Esophagus squamous epithelium (tissue), 5 donors: ENCODE measurements at regions not wholly inside any gene's neighbourhood (a gene's known extent, or its start where the extent isn't known, plus 50 kb on each side); places are given as distances from the start of the nearest gene placed in this dataset.
"Not testable (repeated sequence)": the region's sequence is repeated elsewhere in the genome, so short reads cannot be mapped to it uniquely, and the experiment has no call there.

ENCODE experiments used
- DNase-seq: peaks from one replicate; lab custom pipeline; 2025; lab: John Stamatoyannopoulos, UW
- H3K27ac ChIP-seq, 4 donors: fragments of 200-600 bp; sonication (generic); one replicate each; pipeline ENCODE4 v1.5.1; 2016 to 2019; ENCODE audit warnings: mild to moderate bottlenecking in 1 of 4
- H3K27me3 ChIP-seq, 4 donors: fragments of 200-600 bp; sonication (generic); 1 replicate in 3 of 4; 2 replicates in 1 of 4; pipeline versions ENCODE4 v1.5.1 to v1.6.0; 2017 to 2021; ENCODE audit warnings: antibody characterized with exemption in 1 of 4
- H3K36me3 ChIP-seq, 3 donors: fragments of 200-600 bp; sonication (generic); one replicate each; pipeline ENCODE4 v1.5.1; 2016 to 2019
- H3K4me1 ChIP-seq, 3 donors: fragments of 200-600 bp; sonication (generic); one replicate each; pipeline ENCODE4 v1.5.1; 2017 to 2019
- H3K4me3 ChIP-seq, 4 donors: fragments of 200-600 bp; sonication (generic); 1 replicate in 3 of 4; 2 replicates in 1 of 4; pipeline ENCODE4 v1.5.1; 2016 to 2019; ENCODE audit warnings: mild to moderate bottlenecking in 2 of 4, moderate library complexity in 1 of 4
- H3K9me3 ChIP-seq, 3 donors: fragments of 200-600 bp; sonication (generic); one replicate each; pipeline ENCODE4 v1.5.1; 2016 to 2019
- POLR2A ChIP-seq, 4 donors: fragments of 450-650 bp; IDR thresholded peaks; one replicate each; pipeline ENCODE4 v1.6.1; 2017; ENCODE audit warnings: antibody characterized with exemption in 4 of 4, mild to moderate bottlenecking in 4 of 4, moderate library complexity in 3 of 4
- WGBS, 2 donors: methylation state at CpG; one replicate each; pipeline ENCODE4 v1.1.5; 2018; 5-methylcytosine and 5-hydroxymethylcytosine counted together
- intact Hi-C: fragments of 100-400 bp; cut with DNase I; formaldehyde crosslinking; loops from one replicate; pipeline ENCODE4 v1.15.0; 2022
- TF ChIP-seq, protein P1 (sequence below), 6 experiments: fragments of 450-650 bp in 4 of 6; fragments of 200-600 bp in 2 of 6; sonication (generic) in 2 of 6; IDR thresholded peaks; one replicate each; pipeline ENCODE4 v1.5.1; 2016 to 2019; ENCODE audit warnings: antibody characterized with exemption in 6 of 6, mild to moderate bottlenecking in 4 of 6, moderate library complexity in 4 of 6
- donor health status: DM: yes; HTN: yes; CAD: no.

DNA sequence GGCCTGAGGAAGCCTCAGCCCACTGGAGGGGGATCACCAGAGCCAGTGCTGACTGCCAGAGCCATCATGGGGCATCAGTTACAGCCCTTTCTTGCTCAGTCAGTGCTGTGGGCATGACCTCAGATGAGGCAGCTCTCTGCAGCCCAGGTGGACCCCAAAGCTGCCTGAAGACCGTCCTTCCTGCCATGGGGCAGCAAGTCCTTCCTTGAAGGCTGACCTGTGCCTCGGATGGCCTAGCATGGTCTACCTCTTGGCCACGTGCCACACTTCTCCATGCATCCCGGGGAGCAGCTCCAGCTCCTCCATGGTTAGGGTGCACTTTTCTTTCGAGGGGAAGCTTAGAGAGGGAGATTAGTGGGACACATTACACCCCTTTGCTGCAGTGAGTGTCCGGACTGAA lies 233.4 kb downstream of the VAPA start:
- no peak for DNase-seq
- Histone ChIP-seq H3K4me1 (peaks cover 0 to 17% (median 0%) of the 10 kb centered on the region in 3 donors), H3K27ac (no peak overlapping the region), H3K36me3 (no peaks in the 10 kb centered on the region), H3K4me3 (no peak overlapping the region), H3K27me3 (no peaks in the 10 kb centered on the region), H3K9me3 (no peaks in the 10 kb centered on the region)
- TF ChIP-seq, protein P1, sequence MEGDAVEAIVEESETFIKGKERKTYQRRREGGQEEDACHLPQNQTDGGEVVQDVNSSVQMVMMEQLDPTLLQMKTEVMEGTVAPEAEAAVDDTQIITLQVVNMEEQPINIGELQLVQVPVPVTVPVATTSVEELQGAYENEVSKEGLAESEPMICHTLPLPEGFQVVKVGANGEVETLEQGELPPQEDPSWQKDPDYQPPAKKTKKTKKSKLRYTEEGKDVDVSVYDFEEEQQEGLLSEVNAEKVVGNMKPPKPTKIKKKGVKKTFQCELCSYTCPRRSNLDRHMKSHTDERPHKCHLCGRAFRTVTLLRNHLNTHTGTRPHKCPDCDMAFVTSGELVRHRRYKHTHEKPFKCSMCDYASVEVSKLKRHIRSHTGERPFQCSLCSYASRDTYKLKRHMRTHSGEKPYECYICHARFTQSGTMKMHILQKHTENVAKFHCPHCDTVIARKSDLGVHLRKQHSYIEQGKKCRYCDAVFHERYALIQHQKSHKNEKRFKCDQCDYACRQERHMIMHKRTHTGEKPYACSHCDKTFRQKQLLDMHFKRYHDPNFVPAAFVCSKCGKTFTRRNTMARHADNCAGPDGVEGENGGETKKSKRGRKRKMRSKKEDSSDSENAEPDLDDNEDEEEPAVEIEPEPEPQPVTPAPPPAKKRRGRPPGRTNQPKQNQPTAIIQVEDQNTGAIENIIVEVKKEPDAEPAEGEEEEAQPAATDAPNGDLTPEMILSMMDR (IDR thresholded peaks at IDR 0.05), result no peak
- no peak for TF ChIP-seq POLR2A (IDR thresholded peaks at IDR 0.05)
- WGBS, 2 donors, result 83% methylated on average over 2 to 4 of the region's 6 CpGs
- intact Hi-C loops, result no loop called here

DNA sequence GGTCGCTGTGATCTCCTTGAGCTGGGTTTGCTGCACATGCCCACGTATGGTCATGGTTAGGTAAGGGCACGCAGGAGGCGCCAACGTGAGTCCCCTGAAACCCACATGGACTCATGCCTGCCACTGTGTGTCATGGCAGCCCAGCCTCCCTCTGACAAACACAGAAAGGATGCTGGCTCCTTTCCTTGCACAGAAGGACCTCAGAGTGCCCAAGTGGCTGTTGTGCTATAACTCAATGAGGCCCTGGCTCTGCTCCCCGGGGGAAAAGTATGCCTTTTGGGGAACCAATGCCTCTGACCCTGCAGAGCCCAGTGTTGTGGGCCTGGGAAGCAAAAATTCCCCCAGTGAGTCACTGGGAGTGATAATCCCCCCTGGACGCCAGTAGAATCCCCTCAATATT lies 233.9 kb downstream of the VAPA start:
- intact Hi-C loops, result no loop called here
- WGBS, 2 donors, result no CpG with 5 or more reads among the region's 7 CpGs
- no peak for DNase-seq
- Histone ChIP-seq H3K27me3 (no peaks in the 10 kb centered on the region), H3K36me3 (no peaks in the 10 kb centered on the region), H3K4me3 (no peak overlapping the region), H3K4me1 (peaks cover 0 to 12% (median 0%) of the 10 kb centered on the region in 3 donors), H3K27ac (no peak overlapping the region), H3K9me3 (no peaks in the 10 kb centered on the region)
- TF ChIP-seq, protein P1 (IDR thresholded peaks at IDR 0.05), result no peak
- TF ChIP-seq POLR2A (IDR thresholded peaks at IDR 0.05), result no peak

DNA sequence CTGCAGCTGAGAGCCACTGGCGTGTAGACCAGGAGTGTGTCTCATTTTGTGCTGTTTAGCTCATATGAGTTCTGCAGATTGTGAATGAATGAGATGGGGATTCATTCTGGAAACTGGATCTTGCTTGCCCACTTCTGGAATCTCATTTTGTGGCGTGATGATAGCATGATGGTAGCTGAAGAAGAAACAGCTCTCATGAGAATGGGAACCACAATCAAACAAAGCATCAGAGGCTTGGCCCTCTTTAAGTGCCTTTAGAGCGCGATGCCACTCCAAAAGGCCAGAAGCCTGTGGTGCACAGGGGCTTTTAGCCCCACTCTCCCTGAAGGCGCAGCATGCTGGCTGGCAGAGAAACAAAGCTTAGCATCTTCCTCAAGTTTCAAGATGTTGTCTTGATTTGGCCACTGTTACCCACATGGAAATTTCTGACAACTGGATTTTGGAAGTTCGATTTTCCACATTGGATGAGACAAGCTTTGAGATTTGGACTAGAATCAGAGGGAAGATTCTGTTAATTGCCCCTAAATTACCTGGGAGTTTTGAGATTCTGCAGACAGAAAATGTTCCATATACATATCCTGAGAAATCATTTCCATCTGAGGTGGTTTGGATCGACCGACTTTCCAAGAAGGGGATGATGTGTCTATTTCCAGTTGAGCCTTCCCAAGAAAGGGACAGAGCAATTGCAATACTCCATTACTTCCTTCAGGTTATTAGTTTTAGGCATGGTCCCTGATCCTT lies 234.5 kb downstream of the VAPA start:
- H3K27me3 ChIP-seq, result no peaks in the 10 kb centered on the region
- no peak for DNase-seq
- H3K4me3 ChIP-seq, result no peak overlapping the region
- intact Hi-C loops, result no loop called here
- H3K36me3 ChIP-seq, result no peaks in the 10 kb centered on the region
- H3K4me1 ChIP-seq, result peaks cover 0 to 10% (median 0%) of the 10 kb centered on the region in 3 donors
- no peaks in the 10 kb centered on the region for H3K9me3 ChIP-seq
- no peak overlapping the region for H3K27ac ChIP-seq
- 95 to 96% methylated on average over 6 to 7 of the region's 8 CpGs for WGBS, 2 donors
- TF ChIP-seq POLR2A (IDR thresholded peaks at IDR 0.05), result no peak
- TF ChIP-seq, protein P1 (IDR thresholded peaks at IDR 0.05), result no peak

DNA sequence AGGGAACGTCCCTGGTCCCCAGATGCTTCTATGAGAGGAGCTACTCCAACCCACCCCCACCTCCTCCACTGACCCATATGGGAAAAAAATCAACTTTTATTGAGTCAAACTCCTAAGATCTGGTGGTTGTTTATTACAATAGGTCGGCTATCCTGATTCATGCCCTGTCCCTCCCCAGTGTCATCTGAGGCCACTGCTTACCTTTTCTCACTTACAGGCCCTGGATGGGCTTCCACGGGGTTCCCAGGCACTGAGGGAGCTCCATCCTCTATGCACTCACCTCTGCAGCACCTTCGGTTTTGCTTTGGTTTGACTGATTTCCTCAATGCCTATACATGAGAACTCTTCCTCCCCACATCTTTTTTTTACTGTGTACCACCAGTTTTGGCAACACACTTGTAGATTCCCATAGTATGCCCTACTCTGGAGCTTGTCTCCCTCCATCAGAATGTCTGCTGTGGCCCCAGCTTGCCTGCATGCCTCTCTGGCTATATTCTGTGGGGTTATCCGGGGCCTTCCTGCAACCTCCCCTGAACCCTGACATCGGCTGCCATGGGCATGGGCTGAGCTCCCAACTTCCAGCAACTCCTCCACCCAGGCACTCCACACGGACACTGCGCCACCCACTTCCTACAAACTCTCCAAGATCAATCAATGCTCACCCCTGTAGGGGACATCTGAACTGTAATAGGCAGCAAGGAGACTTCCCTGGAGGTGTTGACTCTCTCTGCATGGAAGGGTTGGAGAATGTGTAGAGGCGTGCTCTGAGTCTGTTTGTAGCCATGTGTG lies 236.1 kb downstream of the VAPA start:
- intact Hi-C loops, result no loop called here
- Histone ChIP-seq H3K4me1 (no peaks in the 10 kb centered on the region), H3K27ac (no peak overlapping the region), H3K9me3 (no peaks in the 10 kb centered on the region), H3K36me3 (no peaks in the 10 kb centered on the region), H3K27me3 (no peaks in the 10 kb centered on the region), H3K4me3 (no peak overlapping the region)
- no peak for DNase-seq
- 88 to 90% methylated on average over 5 to 9 of the region's 9 CpGs for WGBS, 2 donors
- TF ChIP-seq POLR2A (IDR thresholded peaks at IDR 0.05), result no peak
- TF ChIP-seq, protein P1 (IDR thresholded peaks at IDR 0.05), result no peak

DNA sequence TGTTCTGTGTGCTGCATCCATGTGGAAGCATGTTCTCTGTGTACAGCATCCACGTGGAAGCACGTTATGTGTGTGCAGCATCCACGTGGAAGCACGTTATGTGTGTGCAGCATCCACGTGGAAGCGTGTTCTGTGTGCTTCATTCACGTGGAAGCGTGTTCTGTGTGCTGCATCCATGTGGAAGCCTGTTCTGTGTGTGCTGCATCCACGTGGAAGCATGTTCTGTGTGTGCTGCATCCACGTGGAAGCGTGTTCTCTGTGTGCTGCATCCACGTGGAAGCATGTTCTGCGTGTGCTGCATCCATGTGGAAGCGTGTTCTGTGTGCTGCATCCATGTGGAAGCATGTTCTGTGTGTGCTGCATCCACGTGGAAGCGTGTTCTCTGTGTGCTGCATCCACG lies 236.8 kb downstream of the VAPA start:
- intact Hi-C loops, H3K27ac ChIP-seq, H3K27me3 ChIP-seq, H3K9me3 ChIP-seq, H3K4me3 ChIP-seq, DNase-seq, H3K4me1 ChIP-seq, H3K36me3 ChIP-seq: not testable (repeated sequence)
- 58 to 68% methylated on average over 9 to 13 of the region's 17 CpGs for WGBS, 2 donors
